ENCODE measurements at regions not wholly inside any gene's neighbourhood (a gene's known extent, or its start where the extent isn't known, plus 50 kb on each side); places are given as distances from the start of the nearest gene placed in this dataset.

DNA sequence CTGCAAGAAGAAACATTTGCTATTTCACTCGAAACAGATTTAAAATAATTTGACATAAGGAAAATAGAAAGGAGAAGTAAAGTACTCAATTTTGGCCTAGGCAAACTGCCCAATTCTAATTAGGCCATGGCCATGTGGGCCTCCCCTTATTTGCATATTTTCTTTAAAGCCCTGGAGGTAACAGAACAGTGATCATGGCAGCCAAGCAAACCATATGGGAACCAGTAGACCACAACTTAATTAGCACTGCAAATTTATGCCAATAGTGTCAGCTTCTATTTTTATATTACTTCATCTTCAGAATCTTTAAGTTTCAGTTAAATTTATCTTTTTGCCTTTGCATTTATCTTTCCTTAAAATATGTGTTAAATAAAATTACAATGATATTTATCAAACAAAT, 63.3 kb upstream of the THSD7A start:
- no peak for DNase-seq (ENCODE audit: low spot score in 2 of 2)
- H3K27ac ChIP-seq = no peak overlapping the region
- H3K4me3 ChIP-seq = no peak overlapping the region
- WGBS = 80% methylated on average over 1 of the region's 1 CpG
- H3K27me3 ChIP-seq = no peaks in the 10 kb centered on the region
- no peak for TF ChIP-seq EP300 (IDR thresholded peaks at IDR 0.05)
- TF ChIP-seq POLR2AphosphoS5 (IDR thresholded peaks at IDR 0.05) = no peak
- no peak for TF ChIP-seq POLR2A (IDR thresholded peaks at IDR 0.05)
- H3K36me3 ChIP-seq = no peaks in the 10 kb centered on the region
- H3K9me3 ChIP-seq = no peaks in the 10 kb centered on the region
- no peaks in the 10 kb centered on the region for H3K4me1 ChIP-seq

DNA sequence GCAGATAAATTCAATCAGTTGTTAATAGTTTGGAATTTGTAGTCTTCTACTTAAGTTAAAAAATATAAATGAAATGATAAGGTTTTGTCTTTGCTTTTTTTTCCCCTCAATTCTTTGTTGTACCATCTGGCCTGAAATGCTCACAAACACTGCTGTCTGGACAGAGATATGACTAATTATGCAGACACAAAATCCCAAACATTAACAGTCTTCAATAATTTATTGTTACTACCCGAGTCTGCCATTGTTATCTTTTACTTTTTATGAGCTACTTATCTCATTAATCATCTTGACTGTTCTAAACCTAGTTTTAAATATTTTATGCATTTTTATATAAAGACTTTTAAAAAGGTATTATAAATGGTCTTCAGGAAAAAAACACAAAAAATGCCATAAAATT, 64.7 kb upstream of the THSD7A start:
- Histone ChIP-seq H3K4me1 (no peaks in the 10 kb centered on the region), H3K27ac (no peak overlapping the region), H3K36me3 (no peaks in the 10 kb centered on the region), H3K4me3 (no peak overlapping the region), H3K9me3 (no peaks in the 10 kb centered on the region), H3K27me3 (no peaks in the 10 kb centered on the region)
- no peak for DNase-seq (ENCODE audit: low spot score in 2 of 2)
- TF ChIP-seq POLR2A (IDR thresholded peaks at IDR 0.05) (no peak), POLR2AphosphoS5 (IDR thresholded peaks at IDR 0.05) (no peak), EP300 (IDR thresholded peaks at IDR 0.05) (no peak)
- TF ChIP-seq, protein P1, sequence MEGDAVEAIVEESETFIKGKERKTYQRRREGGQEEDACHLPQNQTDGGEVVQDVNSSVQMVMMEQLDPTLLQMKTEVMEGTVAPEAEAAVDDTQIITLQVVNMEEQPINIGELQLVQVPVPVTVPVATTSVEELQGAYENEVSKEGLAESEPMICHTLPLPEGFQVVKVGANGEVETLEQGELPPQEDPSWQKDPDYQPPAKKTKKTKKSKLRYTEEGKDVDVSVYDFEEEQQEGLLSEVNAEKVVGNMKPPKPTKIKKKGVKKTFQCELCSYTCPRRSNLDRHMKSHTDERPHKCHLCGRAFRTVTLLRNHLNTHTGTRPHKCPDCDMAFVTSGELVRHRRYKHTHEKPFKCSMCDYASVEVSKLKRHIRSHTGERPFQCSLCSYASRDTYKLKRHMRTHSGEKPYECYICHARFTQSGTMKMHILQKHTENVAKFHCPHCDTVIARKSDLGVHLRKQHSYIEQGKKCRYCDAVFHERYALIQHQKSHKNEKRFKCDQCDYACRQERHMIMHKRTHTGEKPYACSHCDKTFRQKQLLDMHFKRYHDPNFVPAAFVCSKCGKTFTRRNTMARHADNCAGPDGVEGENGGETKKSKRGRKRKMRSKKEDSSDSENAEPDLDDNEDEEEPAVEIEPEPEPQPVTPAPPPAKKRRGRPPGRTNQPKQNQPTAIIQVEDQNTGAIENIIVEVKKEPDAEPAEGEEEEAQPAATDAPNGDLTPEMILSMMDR (IDR thresholded peaks at IDR 0.05) = no peak
- WGBS = 9% methylated on average over 1 of the region's 1 CpG

DNA sequence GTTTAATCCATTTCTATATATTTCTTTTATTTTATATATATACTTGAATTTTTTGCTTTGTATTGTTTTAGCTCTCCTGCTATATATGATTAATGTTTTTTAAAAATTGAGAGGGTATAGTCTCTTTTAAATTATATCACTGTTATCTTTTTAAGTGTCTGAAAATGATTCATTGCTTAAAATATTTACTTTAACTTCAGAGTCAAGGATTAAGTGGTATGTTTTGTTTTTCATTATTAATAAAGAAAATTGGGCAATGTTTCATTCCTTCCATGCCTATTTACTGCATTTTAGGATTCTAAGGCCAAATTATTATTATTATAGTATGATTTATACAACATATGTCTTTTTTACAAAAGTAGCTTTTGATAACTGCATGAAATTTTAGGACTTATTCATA, 67.2 kb upstream of the THSD7A start:
- DNase-seq (ENCODE audit: low spot score in 2 of 2) = no peak
- Histone ChIP-seq H3K9me3 (no peaks in the 10 kb centered on the region), H3K4me1 (no peaks in the 10 kb centered on the region), H3K4me3 (no peak overlapping the region), H3K36me3 (no peaks in the 10 kb centered on the region), H3K27ac (no peak overlapping the region), H3K27me3 (no peaks in the 10 kb centered on the region)
- TF ChIP-seq POLR2AphosphoS5 (IDR thresholded peaks at IDR 0.05) = no peak
- TF ChIP-seq POLR2A (IDR thresholded peaks at IDR 0.05) = no peak
- TF ChIP-seq, protein P1 (IDR thresholded peaks at IDR 0.05) = no peak
- TF ChIP-seq EP300 (IDR thresholded peaks at IDR 0.05) = no peak

DNA sequence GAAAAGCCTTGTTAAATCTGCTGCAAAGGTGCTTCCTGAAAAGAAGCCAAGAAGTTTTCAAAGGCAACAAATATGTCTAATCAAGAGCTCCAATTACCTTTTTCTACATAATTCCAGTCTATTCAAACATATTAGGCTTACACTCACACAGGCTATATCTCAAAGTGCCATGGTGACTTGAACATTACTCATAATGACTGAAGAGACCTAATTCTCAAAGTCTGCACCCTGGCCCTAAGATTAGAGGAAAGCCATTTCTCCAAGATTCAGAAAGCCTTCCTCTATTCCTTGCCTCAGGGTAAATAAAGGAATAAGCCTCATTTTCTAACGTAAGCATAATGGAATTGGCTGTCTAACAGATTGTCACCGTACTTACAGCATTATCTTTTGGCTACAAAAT, 78.3 kb upstream of the THSD7A start:
- Histone ChIP-seq H3K36me3 (no peaks in the 10 kb centered on the region), H3K27me3 (no peaks in the 10 kb centered on the region), H3K27ac (no peak overlapping the region), H3K4me3 (no peak overlapping the region), H3K4me1 (no peaks in the 10 kb centered on the region), H3K9me3 (no peaks in the 10 kb centered on the region)
- TF ChIP-seq, protein P1 (IDR thresholded peaks at IDR 0.05) = no peak
- no peak for TF ChIP-seq EP300 (IDR thresholded peaks at IDR 0.05)
- no peak for TF ChIP-seq POLR2A (IDR thresholded peaks at IDR 0.05)
- no peak for TF ChIP-seq POLR2AphosphoS5 (IDR thresholded peaks at IDR 0.05)
- DNase-seq (ENCODE audit: low spot score in 2 of 2) = no peak
- WGBS = 64% methylated on average over 2 of the region's 2 CpGs

DNA sequence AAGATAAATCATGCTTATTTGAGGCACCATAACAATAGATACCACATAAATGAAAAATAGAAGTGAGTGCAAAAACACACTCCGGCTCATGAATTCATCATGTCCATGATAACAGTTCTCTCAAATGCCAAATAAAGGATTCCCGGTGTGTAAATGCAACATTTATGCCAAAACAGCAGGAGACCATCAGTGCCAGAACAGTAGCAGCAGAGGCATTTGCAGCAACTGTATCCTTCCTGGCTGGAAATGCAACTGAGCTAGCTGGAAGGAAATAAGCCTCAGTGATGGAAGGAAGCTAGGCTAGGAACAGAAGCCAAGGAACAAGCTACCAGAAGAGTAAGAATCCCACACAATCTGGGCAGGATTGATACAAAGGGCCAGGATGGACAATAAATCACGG, 79.9 kb upstream of the THSD7A start:
- no peak overlapping the region for H3K4me3 ChIP-seq
- TF ChIP-seq, protein P1 (IDR thresholded peaks at IDR 0.05) = no peak
- no peak for TF ChIP-seq EP300 (IDR thresholded peaks at IDR 0.05)
- no peak for TF ChIP-seq POLR2AphosphoS5 (IDR thresholded peaks at IDR 0.05)
- TF ChIP-seq POLR2A (IDR thresholded peaks at IDR 0.05) = no peak
- no peak for DNase-seq (ENCODE audit: low spot score in 2 of 2)
- 34% methylated on average over 3 of the region's 3 CpGs for WGBS
- no peaks in the 10 kb centered on the region for H3K4me1 ChIP-seq
- H3K9me3 ChIP-seq = no peaks in the 10 kb centered on the region
- H3K27ac ChIP-seq = no peak overlapping the region
- H3K36me3 ChIP-seq = no peaks in the 10 kb centered on the region
- H3K27me3 ChIP-seq = no peaks in the 10 kb centered on the region

DNA sequence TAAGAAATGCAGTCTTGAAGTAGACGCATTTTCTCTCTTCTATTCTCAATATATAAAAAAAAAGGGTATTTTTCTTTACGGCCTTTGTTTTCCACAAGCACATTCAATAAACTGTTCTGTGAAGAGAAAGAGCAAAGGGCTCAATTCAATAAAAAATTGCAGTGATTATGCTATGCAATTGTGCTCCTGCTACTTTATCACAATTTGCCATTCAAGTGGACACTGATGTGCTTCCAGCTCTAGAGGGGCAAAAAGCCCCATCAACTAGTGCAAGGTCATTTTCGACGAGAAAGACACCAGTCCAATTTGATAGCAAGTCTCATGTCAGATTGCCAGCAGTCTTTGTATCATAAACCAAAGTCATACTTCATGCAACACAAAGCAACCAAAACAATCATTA, 82.6 kb upstream of the THSD7A start:
- WGBS = 88% methylated on average over 4 of the region's 4 CpGs
- Histone ChIP-seq H3K9me3 (no peaks in the 10 kb centered on the region), H3K36me3 (no peaks in the 10 kb centered on the region), H3K27me3 (no peaks in the 10 kb centered on the region), H3K4me3 (no peak overlapping the region), H3K4me1 (no peaks in the 10 kb centered on the region), H3K27ac (no peak overlapping the region)
- no peak for DNase-seq (ENCODE audit: low spot score in 2 of 2)
- TF ChIP-seq, protein P1 (IDR thresholded peaks at IDR 0.05) = no peak
- no peak for TF ChIP-seq POLR2A (IDR thresholded peaks at IDR 0.05)
- no peak for TF ChIP-seq EP300 (IDR thresholded peaks at IDR 0.05)
- no peak for TF ChIP-seq POLR2AphosphoS5 (IDR thresholded peaks at IDR 0.05)
